GM12875 (cell line): ENCODE measurements at regions not wholly inside any gene's neighbourhood (a gene's known extent, or its start where the extent isn't known, plus 50 kb on each side); places are given as distances from the start of the nearest gene placed in this dataset.

Source experiments
- H3K4me3 ChIP-seq: one replicate; pipeline ENCODE4 v1.5.1; 2011; ENCODE audit warnings: low read depth, low read length, control low read depth
- CTCF ChIP-seq: IDR thresholded peaks from 2 replicates; pipeline ENCODE4 v1.5.1; 2011; ENCODE audit warnings: low read depth, mild to moderate bottlenecking, control low read depth, inconsistent platforms, low read length, moderate library complexity, borderline replicate concordance; ENCODE audit not compliant: insufficient read depth

GRCh38 chr5:10085185-10085584, 164.5 kb downstream of the ATPSCKMT start:
- H3K4me3 ChIP-seq, result no peak overlapping the region
- TF ChIP-seq CTCF, result no peak

DNA sequence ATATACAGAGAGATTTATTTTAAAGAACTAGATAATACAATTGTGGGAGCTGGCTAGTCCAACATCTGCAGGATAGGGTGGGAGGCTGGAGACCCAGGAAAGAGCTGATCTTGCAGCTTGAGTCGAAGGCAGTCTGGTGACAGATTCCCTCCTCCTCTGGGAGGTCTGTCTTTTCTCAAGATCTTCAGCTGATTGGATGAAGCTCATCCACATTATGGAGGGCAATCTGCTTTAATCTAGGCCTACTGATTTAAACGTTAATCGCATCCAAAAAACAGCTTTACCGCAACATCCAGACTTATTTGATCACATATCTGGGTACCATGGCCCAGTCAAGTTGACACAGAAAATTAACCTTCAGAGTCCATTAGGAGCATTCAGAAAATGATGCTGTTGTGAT, 168.1 kb downstream of the ATPSCKMT start:
- TF ChIP-seq CTCF, result no peak
- H3K4me3 ChIP-seq, result no peak overlapping the region

- TF ChIP-seq CTCF, result no peak
Observed at GRCh38 chr5:10077791-10078545, 171.7 kb downstream of the ATPSCKMT start.

GRCh38 chr5:10073441-10074104, 176.1 kb downstream of the ATPSCKMT start:
- H3K4me3 ChIP-seq, result no peak overlapping the region
- TF ChIP-seq CTCF, result no peak

More at GRCh38 chr5:10077791-10078545, 171.7 kb downstream of the ATPSCKMT start:
- no peak overlapping the region for H3K4me3 ChIP-seq

GRCh38 chr5:10069637-10070313, 179.9 kb downstream of the ATPSCKMT start:
- TF ChIP-seq CTCF, result no peak
- no peak overlapping the region for H3K4me3 ChIP-seq

- TF ChIP-seq CTCF, result no peak
Observed at GRCh38 chr5:10065428-10066000, 184.2 kb downstream of the ATPSCKMT start.

More at GRCh38 chr5:10065428-10066000, 184.2 kb downstream of the ATPSCKMT start:
- no peak overlapping the region for H3K4me3 ChIP-seq
